HG02642 (cell line): ENCODE measurements at regions not wholly inside any gene's neighbourhood (a gene's known extent, or its start where the extent isn't known, plus 50 kb on each side); places are given as distances from the start of the nearest gene placed in this dataset.

Experiments
- ATAC-seq: cut with Tn5 transposase; IDR thresholded peaks from one replicate; pipeline ENCODE4 v1.9.1; 2021; ENCODE audit warnings: mild to moderate bottlenecking; ENCODE audit not compliant: unreplicated experiment, poor library complexity

- no peak for ATAC-seq
Measured at GRCh38 chr5:1748271-1748670, 51.4 kb downstream of the MRPL36 start.

DNA sequence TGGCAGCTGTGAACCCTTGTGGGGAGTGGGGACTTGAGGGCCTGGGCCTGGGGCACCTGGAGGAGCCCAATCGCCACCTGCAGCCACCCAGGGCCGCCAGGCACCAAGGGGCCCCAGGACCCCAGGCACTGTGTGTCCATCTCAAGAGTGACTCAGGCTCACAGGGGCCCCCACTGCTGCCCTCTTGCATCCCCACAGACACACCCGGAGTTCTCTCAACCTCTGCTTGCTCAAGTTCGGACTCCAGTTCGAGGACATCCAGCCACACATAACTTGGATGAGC is 51.9 kb downstream of the MRPL36 start:
- no peak for ATAC-seq

GRCh38 chr5:1747079-1747802 is 52.4 kb downstream of the MRPL36 start:
- no peak for ATAC-seq

- ATAC-seq = no peak
Measured at GRCh38 chr5:1746371-1747078, 53.1 kb downstream of the MRPL36 start.

GRCh38 chr5:1745796-1746370 is 53.8 kb downstream of the MRPL36 start:
- no peak for ATAC-seq

DNA sequence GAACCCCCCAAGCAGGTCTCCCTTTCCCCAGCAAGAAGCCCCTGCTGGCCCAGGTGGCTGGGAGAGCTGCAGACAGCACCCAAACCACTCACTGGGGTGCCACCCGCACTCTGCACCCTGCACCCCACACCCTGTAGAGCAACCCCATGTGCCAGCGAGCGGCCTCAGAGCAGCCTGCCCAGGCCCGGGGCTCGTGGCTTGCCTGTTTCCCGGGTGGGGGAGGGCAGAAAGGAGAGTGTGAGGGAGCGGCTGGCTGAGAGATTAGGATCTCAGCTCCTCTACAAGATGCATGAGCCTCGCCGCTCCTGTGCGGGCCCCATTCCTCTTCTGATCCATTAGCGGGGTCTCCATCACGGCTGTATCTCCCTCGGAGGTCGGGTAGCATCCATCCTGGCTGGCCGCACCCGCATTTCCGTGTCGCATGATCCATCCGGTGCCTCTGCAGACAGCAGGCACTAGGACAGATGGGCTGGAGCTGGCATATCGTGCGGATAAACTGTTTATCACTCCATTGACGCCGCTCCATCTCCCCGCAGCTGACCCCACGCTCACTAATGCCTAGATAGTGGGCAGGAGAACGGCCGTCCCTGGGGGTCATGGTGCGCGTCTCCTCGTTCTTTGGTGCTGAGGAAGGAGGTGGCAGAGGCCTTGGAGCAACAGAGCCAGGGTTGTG is 54.4 kb downstream of the MRPL36 start:
- no peak for ATAC-seq

DNA sequence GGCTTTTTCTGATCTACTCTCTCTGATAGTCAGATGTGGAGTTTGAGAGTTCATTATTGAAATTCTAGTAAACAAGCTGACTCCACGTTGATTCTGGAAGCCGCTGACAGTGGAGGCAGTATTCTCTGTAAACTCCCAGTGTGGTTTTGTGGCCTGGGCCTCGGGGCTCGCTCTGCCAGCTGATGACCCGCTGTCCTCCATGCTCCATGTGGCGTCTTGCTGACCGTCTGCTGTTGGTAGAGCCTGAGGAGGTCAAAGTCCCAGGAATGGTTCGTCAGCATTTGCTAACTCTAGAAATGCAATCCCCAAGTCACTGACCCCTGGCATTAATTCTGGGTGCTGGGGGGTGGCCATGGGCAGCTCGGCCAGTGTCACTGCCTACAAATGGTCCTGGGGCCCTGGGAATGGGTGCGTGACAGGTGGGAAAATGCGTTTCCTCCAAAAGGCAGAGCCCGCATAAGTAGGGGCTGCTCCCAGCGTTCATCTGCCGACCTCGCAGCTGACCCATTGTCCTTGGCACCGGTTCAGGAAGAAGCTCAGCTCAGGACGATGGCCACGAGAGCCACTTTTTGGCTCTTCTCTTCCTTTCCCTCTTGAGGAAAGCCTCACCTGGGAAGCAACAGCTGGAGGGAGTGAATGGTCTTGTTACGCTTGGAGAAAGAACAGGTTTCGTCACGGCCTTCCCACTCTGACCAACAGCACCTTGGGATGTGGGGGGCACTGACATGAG is 55.1 kb downstream of the MRPL36 start:
- ATAC-seq = no peak

GRCh38 chr5:1743769-1744085 is 55.9 kb downstream of the MRPL36 start:
- ATAC-seq = no peak

DNA sequence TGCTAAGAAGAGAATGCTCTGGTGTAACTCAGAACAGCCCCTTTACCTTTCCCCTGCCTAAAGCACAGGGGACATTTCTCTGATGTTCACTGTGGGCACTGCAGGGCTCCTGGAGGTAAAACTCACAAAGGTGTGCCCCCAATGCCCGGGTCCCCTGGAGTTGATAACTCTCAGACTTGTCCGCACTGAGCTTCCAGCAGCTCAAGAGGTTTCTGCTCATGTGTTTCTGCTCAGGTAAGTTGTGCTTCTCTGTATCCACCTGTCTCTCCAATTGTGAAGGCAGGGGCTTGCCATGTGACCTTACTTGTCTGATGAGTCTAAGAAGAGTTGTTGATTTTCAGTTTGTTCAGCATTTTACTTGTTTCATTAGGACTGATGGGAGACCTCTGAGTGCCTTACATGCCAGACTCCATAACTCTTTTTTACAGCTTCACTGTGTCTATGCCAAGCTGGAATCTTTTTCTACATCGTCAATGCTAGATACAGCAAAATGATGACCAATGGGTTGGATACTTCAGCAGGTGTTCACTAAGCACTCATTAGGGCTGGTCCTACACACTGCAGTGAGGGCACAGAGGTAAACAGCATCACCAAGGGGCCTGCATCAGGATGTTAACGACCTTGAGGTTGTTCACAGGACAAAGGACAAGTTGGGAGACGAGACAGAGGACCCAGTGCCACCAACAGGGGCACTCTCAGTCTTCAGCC is 56.4 kb downstream of the MRPL36 start:
- no peak for ATAC-seq

- ATAC-seq = peak; percentile 71
Measured at GRCh38 chr5:1737790-1738405, 61.7 kb downstream of the MRPL36 start.

- ATAC-seq = no peak
Measured at GRCh38 chr5:1736889-1737711, 62.5 kb downstream of the MRPL36 start.

DNA sequence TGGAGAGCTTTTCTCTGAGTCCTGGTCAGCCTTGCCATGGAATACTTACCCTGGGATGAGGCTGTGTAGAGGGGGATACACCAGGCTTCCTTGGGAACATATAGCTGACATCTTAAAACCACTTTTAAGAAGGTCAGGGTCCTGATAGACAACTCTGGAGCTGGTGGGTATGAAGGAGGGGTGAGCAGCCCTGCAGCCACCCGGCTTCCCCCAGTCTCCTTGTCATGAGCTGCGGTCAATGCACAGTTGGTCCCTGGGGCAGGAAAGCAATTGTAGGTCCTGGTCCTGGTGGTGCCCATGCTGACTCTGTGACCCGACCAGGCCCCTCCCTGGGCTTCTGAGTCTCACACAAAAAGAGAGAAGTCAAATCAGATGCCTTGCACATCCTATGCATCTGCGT is 63.6 kb downstream of the MRPL36 start:
- no peak for ATAC-seq

DNA sequence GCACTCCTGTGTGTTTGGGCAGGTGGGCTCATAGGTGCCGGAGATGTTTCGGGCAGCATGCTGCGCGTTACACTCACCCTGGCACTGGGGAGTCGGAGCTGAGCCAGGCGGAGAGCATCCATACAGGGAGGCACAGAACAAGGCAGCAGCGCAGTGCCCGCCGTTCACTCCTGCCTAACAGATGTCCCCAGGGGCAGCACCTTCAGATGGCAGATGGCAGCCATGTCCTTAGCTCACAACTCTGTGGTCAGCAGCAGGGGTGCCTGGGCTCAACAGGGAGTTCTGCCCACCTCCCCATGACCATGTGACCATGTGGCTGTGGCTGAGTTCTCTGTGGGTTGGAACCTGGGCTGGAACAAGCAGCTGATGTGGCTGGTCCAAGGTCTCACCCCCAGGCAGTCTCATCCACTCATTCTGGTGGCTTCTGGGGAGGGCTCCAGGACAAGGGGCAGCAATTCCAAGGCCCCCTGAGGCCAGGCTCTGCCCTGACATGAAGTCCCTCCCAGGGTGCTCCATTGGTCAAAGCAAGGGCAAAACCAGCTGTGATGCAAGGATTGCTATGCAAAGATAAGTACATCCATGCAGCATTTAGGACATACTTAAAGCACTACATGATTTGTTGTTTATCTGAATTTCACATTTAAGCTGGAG is 64.2 kb downstream of the MRPL36 start:
- no peak for ATAC-seq

DNA sequence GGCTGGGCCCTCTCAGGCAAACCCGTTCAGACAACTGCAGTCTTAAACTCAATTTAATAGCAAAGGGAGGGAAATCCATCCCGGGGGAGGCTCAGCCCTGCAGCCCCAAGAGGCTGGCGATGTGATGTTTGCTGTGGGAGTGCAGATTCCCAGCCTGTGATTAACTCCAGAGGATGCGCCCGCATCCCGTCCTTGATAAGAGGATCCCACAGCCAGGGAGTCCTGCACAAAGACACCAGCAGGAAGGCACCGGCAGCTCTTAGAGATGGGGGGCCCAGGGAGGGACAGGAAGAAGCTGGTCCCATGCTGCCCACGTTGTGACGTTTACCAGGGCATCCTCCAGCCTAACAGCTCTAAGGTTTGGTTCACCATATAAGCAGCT is 64.7 kb downstream of the MRPL36 start:
- ATAC-seq = no peak

GRCh38 chr5:1734271-1734907 is 65.2 kb downstream of the MRPL36 start:
- ATAC-seq = no peak

DNA sequence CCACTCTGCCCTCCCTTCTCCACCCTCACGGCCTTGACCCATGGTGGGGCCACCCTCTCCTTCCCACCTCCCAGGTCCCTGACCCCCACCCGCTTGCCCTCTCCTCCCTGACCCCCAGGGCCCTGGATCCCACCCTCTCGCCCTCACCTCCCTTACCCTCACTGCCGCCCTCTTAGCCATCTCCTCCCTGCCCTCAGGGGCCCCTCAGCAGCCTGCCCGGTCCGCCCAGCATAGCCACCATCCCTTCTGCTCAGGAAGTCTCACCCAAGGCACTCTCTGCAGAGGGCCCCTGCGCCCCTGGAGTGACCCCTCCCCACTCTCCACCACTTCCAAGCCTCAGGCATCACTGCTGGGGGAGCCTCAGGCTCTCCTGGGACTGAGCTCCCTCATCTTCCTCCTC is 66.3 kb downstream of the MRPL36 start:
- ATAC-seq = no peak

DNA sequence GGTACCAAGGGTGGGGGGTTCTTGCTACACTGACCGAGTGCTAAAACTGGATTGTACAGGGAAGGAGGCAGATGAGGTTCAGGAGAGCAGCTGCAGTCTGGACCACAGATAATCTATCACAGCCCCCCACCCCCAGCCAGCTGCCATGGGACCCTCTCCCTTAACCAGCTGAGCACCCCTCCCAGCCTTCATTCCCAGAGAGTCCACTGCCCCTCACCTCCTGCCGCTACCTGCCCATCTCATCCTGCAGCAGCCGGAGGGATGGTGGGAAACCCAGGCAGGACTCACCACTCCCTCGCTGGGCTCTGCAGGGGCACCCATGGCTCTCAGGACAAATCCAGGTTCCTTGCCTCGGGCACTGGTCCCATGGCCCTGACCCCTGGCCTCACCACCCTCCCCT is 66.7 kb downstream of the MRPL36 start:
- no peak for ATAC-seq
